Osteoblast (primary cell): ENCODE measurements at regions not wholly inside any gene's neighbourhood (a gene's known extent, or its start where the extent isn't known, plus 50 kb on each side); places are given as distances from the start of the nearest gene placed in this dataset.

Experiments used
- DNase-seq: peaks from one replicate; pipeline ENCODE4 v3.0.0; 2011; ENCODE audit warnings: low spot score, mixed read lengths; ENCODE audit not compliant: insufficient read length; ENCODE audit errors: missing footprints
- H2AFZ ChIP-seq: 2 replicates; pipeline ENCODE4 v1.6.0; 2011; ENCODE audit warnings: mild to moderate bottlenecking, low read length
- H3K27ac ChIP-seq: 2 replicates; pipeline ENCODE4 v1.5.1; 2011; ENCODE audit warnings: mild to moderate bottlenecking, low read depth, low read length, moderate library complexity
- H3K27me3 ChIP-seq: 2 replicates; pipeline ENCODE4 v1.6.0; 2012; ENCODE audit warnings: mild to moderate bottlenecking, control low read depth, inconsistent platforms, low read length, moderate library complexity; ENCODE audit not compliant: insufficient read depth
- H3K36me3 ChIP-seq: 2 replicates; pipeline ENCODE4 v1.5.1; 2011; ENCODE audit warnings: mild to moderate bottlenecking, low read length, control low read depth, moderate library complexity; ENCODE audit not compliant: insufficient read depth
- H3K4me1 ChIP-seq: 2 replicates; pipeline ENCODE4 v1.5.1; 2011; ENCODE audit warnings: mild to moderate bottlenecking, low read length, control low read depth, moderate library complexity; ENCODE audit not compliant: insufficient read depth
- H3K4me2 ChIP-seq: 2 replicates; pipeline ENCODE4 v1.6.0; 2011; ENCODE audit warnings: mild to moderate bottlenecking, low read length; ENCODE audit not compliant: insufficient read depth
- H3K4me3 ChIP-seq: fragments of 200-600 bp; sonication (generic); 3 replicates; pipeline ENCODE4 v1.5.1; 2012; ENCODE audit warnings: mild to moderate bottlenecking, low read length, inconsistent platforms; ENCODE audit not compliant: insufficient read depth
- H3K79me2 ChIP-seq: 2 replicates; pipeline ENCODE4 v1.6.0; 2012; ENCODE audit warnings: mild to moderate bottlenecking, low read length, control low read depth, inconsistent platforms; ENCODE audit not compliant: insufficient read depth
- H3K9me3 ChIP-seq: 2 replicates; pipeline ENCODE4 v1.5.1; 2011; ENCODE audit warnings: low read depth, low read length, control low read depth
- H4K20me1 ChIP-seq: 2 replicates; pipeline ENCODE4 v1.6.0; 2012; ENCODE audit warnings: mild to moderate bottlenecking, low read length, control low read depth; ENCODE audit not compliant: insufficient read depth
- TF ChIP-seq, protein P1 (sequence below): IDR thresholded peaks from 2 replicates; pipeline ENCODE4 v1.5.1; 2011; ENCODE audit warnings: mild to moderate bottlenecking, low read depth, low read length, moderate library complexity; ENCODE audit errors: extremely low read depth

DNA sequence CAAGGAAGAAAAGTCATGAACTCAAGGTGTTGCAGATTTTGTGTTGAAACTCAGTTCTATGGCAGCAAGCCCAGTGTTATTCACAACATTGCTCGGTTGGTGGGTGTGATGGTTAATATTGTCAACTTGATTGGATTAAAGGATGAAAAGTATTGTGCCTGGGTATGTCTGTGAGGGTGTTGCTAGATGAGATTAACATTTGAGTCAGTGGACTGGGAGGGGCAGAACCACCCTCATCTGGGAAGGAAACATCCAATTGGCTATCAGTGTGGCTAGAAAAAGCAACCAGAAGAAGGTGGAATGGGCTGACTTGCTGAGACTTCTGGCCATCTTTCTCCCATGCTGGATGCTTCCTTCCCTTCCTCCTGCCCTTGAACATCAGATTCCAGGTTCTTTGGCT, 353.2 kb downstream of the ADRA2A start:
- H3K79me2 ChIP-seq: no peaks in the 10 kb centered on the region
- no peak overlapping the region for H2AFZ ChIP-seq
- H3K9me3 ChIP-seq: no peaks in the 10 kb centered on the region
- H3K27me3 ChIP-seq: no peaks in the 10 kb centered on the region
- H3K4me1 ChIP-seq: peaks cover 5% of the 10 kb centered on the region
- H3K36me3 ChIP-seq: no peaks in the 10 kb centered on the region
- peak overlapping the region; percentile 7 for H3K4me2 ChIP-seq
- H3K27ac ChIP-seq: no peak overlapping the region
- H4K20me1 ChIP-seq: no peaks in the 10 kb centered on the region
- DNase-seq: no peak
- TF ChIP-seq, protein P1, sequence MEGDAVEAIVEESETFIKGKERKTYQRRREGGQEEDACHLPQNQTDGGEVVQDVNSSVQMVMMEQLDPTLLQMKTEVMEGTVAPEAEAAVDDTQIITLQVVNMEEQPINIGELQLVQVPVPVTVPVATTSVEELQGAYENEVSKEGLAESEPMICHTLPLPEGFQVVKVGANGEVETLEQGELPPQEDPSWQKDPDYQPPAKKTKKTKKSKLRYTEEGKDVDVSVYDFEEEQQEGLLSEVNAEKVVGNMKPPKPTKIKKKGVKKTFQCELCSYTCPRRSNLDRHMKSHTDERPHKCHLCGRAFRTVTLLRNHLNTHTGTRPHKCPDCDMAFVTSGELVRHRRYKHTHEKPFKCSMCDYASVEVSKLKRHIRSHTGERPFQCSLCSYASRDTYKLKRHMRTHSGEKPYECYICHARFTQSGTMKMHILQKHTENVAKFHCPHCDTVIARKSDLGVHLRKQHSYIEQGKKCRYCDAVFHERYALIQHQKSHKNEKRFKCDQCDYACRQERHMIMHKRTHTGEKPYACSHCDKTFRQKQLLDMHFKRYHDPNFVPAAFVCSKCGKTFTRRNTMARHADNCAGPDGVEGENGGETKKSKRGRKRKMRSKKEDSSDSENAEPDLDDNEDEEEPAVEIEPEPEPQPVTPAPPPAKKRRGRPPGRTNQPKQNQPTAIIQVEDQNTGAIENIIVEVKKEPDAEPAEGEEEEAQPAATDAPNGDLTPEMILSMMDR: no peak
- H3K4me3 ChIP-seq: no peak overlapping the region

DNA sequence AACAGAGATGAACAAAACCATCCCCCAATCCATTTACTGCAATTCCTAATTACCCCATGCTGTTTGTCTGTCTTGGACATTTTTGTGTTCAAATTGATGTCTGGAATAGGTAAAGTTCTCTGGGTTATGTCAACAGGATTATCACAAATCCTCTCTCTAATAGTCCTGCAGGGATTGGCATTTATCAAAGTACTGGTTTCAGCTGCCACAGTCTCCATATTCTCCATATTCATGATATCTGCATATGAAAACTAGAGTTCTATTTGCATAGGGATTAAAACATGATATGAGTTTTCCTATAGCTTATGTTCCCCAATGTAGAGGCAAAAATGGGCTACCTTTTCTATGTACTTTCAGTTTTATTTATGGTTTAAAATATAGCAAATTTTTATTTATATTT, 355.8 kb downstream of the ADRA2A start:
- Histone ChIP-seq H3K4me3 (no peak overlapping the region), H2AFZ (no peak overlapping the region), H3K27me3 (no peaks in the 10 kb centered on the region), H3K4me2 (no peak overlapping the region), H3K9me3 (no peaks in the 10 kb centered on the region), H3K27ac (no peak overlapping the region), H3K4me1 (peaks cover 5% of the 10 kb centered on the region), H3K36me3 (no peaks in the 10 kb centered on the region), H3K79me2 (no peaks in the 10 kb centered on the region), H4K20me1 (no peaks in the 10 kb centered on the region)
- no peak for DNase-seq
- TF ChIP-seq, protein P1: no peak

DNA sequence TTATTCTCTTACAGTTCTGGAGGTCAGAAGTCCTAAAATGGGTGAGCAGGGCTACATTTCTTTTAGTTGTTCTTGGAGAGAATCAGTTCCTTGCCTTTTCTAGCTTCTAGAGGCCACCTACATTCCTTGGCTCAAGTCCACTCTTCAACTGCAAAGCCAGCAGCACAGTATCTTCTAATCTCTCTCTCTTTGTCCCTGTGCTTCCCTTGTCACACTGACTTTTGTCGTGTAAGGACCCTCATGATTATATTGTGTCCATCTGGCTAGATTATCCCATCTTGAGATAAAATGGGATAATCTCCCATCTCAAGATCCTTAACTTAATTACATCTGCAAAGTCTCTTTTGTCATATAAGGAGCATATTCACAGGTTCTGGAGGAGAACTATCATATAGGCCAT, 359.0 kb downstream of the ADRA2A start:
- H3K79me2 ChIP-seq: no peaks in the 10 kb centered on the region
- H3K4me1 ChIP-seq: no peaks in the 10 kb centered on the region
- H3K36me3 ChIP-seq: no peaks in the 10 kb centered on the region
- no peaks in the 10 kb centered on the region for H3K27me3 ChIP-seq
- H3K27ac ChIP-seq: no peak overlapping the region
- DNase-seq: no peak
- H3K4me2 ChIP-seq: no peak overlapping the region
- H3K9me3 ChIP-seq: no peaks in the 10 kb centered on the region
- TF ChIP-seq, protein P1: no peak
- no peaks in the 10 kb centered on the region for H4K20me1 ChIP-seq
- no peak overlapping the region for H2AFZ ChIP-seq
- no peak overlapping the region for H3K4me3 ChIP-seq

DNA sequence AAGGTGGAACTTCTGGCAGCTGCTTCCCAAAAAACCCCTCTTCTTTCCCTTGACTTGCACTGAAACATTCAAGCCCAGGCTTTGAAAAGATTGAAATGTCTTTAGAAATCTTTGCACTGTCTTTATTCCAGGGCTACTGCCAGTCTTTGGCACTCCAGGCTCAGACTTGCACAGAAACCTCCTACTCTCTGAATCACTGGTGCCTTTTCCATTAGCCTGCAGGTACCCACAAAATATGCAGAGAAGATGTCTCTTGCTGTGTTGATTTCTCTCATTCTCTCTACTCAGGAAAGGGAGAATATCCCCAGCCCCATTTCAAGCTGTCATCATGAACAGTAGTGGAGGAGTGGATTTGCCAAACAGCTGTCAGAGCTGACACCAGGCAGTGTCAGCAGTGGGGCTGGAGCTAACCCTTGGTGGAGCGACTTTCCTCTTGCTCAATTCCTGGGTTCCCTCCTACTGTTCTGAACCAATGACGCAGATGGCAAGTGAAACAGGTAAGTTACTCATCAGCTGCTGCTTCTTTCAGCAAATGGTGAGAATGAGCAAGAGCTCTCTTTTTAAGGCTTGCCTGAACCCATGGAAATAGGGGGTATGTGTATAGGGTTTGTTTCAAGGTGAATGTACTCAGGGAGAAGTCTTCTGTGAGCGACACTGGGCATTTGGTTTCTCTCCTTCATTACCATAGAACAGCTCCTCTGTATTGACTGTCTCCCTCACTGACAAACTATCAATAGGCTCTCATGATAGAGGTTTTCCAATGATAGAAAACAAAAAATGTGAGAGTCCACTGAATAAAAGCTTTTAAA, 362.4 kb downstream of the ADRA2A start:
- H3K4me1 ChIP-seq: no peaks in the 10 kb centered on the region
- no peak overlapping the region for H2AFZ ChIP-seq
- no peaks in the 10 kb centered on the region for H4K20me1 ChIP-seq
- no peak overlapping the region for H3K27ac ChIP-seq
- no peak for DNase-seq
- H3K4me3 ChIP-seq: no peak overlapping the region
- no peaks in the 10 kb centered on the region for H3K79me2 ChIP-seq
- TF ChIP-seq, protein P1: no peak
- H3K36me3 ChIP-seq: no peaks in the 10 kb centered on the region
- H3K27me3 ChIP-seq: no peaks in the 10 kb centered on the region
- no peaks in the 10 kb centered on the region for H3K9me3 ChIP-seq
- no peak overlapping the region for H3K4me2 ChIP-seq
